ENCODE measurements at regions not wholly inside any gene's neighbourhood (a gene's known extent, or its start where the extent isn't known, plus 50 kb on each side); places are given as distances from the start of the nearest gene placed in this dataset.

GRCh38 chr7:52720856-52721255 lies 314.6 kb upstream of the POM121L12 start:
- H3K27ac ChIP-seq, result no peak overlapping the region
- ATAC-seq, result no peak
- H3K27me3 ChIP-seq, result no peaks in the 10 kb centered on the region
- H3K9me3 ChIP-seq, result no peaks in the 10 kb centered on the region
- no peak for DNase-seq
- intact Hi-C loops (cut with DNase I), result no loop called here
- H3K4me1 ChIP-seq, result no peaks in the 10 kb centered on the region
- H3K4me3 ChIP-seq, result no peak overlapping the region
- H3K36me3 ChIP-seq, result no peaks in the 10 kb centered on the region
- no peak for TF ChIP-seq CTCF (IDR thresholded peaks at IDR 0.05)

- Histone ChIP-seq H3K27me3 (no peaks in the 10 kb centered on the region), H3K4me3 (no peak overlapping the region), H3K4me1 (no peaks in the 10 kb centered on the region), H3K9me3 (no peaks in the 10 kb centered on the region), H3K36me3 (no peaks in the 10 kb centered on the region), H3K27ac (no peak overlapping the region)
- DNase-seq (no peak), ATAC-seq (no peak)
- TF ChIP-seq CTCF (IDR thresholded peaks at IDR 0.05), result no peak
- intact Hi-C loops (cut with DNase I), result no loop called here
These were observed 315.8 kb upstream of the POM121L12 start for GRCh38 chr7:52719677-52720076.

- no peaks in the 10 kb centered on the region for H3K4me1 ChIP-seq
- no peak for TF ChIP-seq CTCF (IDR thresholded peaks at IDR 0.05)
- no peaks in the 10 kb centered on the region for H3K27me3 ChIP-seq
- no peak overlapping the region for H3K4me3 ChIP-seq
- no peaks in the 10 kb centered on the region for H3K9me3 ChIP-seq
- no peak overlapping the region for H3K27ac ChIP-seq
- H3K36me3 ChIP-seq, result no peaks in the 10 kb centered on the region
- DNase-seq, result no peak
- intact Hi-C loops (cut with DNase I), result no loop called here
- no peak for ATAC-seq
These were observed 319.7 kb upstream of the POM121L12 start for GRCh38 chr7:52715701-52716100.

GRCh38 chr7:52712938-52713337 lies 322.5 kb upstream of the POM121L12 start:
- H3K27ac ChIP-seq, result no peak overlapping the region
- H3K27me3 ChIP-seq, result no peaks in the 10 kb centered on the region
- no peak for DNase-seq
- no peaks in the 10 kb centered on the region for H3K4me1 ChIP-seq
- no peak for TF ChIP-seq CTCF (IDR thresholded peaks at IDR 0.05)
- no peak for ATAC-seq
- no peak overlapping the region for H3K4me3 ChIP-seq
- intact Hi-C loops (cut with DNase I), result no loop called here
- H3K9me3 ChIP-seq, result no peaks in the 10 kb centered on the region
- no peaks in the 10 kb centered on the region for H3K36me3 ChIP-seq

GRCh38 chr7:52711951-52712350 lies 323.5 kb upstream of the POM121L12 start:
- H3K36me3 ChIP-seq, result no peaks in the 10 kb centered on the region
- H3K4me3 ChIP-seq, result no peak overlapping the region
- no peaks in the 10 kb centered on the region for H3K27me3 ChIP-seq
- H3K27ac ChIP-seq, result no peak overlapping the region
- no peak for TF ChIP-seq CTCF (IDR thresholded peaks at IDR 0.05)
- H3K9me3 ChIP-seq, result no peaks in the 10 kb centered on the region
- ATAC-seq (no peak), DNase-seq (no peak)
- no peaks in the 10 kb centered on the region for H3K4me1 ChIP-seq
- intact Hi-C loops (cut with DNase I), result no loop called here

GRCh38 chr7:52708846-52709245 lies 326.6 kb upstream of the POM121L12 start:
- no peaks in the 10 kb centered on the region for H3K4me1 ChIP-seq
- no peak for ATAC-seq
- intact Hi-C loops (cut with DNase I), result no loop called here
- H3K4me3 ChIP-seq, result no peak overlapping the region
- no peak for TF ChIP-seq CTCF (IDR thresholded peaks at IDR 0.05)
- DNase-seq, result no peak
- H3K27ac ChIP-seq, result no peak overlapping the region
- H3K36me3 ChIP-seq, result no peaks in the 10 kb centered on the region
- no peaks in the 10 kb centered on the region for H3K27me3 ChIP-seq
- no peaks in the 10 kb centered on the region for H3K9me3 ChIP-seq
